ENCODE measurements at regions not wholly inside any gene's neighbourhood (a gene's known extent, or its start where the extent isn't known, plus 50 kb on each side); places are given as distances from the start of the nearest gene placed in this dataset.
"Not testable (repeated sequence)": the region's sequence is repeated elsewhere in the genome, so short reads cannot be mapped to it uniquely, and the experiment has no call there.

DNA sequence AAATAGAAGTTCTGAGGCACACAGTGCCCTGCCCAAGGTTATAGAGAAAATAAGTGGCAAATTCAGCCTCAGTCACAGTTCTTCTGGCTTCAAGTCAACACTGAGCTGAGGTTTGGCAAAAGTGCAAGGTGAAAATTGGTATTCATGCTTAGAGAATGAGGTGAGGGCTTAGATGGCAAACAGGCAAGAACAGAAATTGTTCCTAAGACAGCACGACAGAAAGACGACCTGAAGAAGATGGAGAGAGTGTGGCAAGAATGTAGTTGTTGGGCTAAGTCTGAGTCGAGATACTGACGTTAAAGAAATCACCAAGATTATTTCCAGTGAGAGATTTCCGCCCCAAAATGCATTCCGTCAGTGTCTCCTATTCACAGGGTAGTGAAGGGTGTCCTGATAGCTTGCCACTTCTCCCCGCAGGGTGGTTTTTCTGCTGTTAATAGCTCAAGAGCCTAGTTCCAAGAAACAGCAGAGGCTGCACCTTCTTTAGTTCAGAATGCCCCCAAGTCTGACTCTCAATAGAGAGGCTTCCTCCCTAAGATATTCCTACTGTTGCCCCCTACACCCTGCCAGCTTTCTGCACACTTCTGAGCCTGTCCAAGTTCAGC lies 260.8 kb upstream of the AMIGO2 start:
- DNase-seq: no peak

DNA sequence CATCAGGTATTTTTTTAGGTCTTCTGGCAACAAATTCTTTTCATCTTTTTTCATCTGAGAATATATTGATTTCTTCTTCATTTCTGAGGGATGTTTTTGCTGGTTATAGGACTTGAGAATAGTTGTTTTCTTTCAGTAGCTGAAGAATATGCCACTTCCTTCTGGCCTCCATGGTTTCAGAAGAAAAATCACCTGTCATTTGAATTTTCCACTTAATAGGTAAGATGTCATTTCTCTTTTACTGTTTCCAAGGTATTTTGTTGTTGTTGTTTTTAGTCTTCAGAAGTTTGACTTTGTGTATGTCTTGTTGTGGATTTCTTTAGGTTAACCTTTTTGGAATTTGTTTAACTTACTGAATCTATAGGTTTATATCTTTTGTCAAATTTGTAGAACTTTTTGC lies 257.8 kb upstream of the AMIGO2 start:
- DNase-seq: no peak

DNA sequence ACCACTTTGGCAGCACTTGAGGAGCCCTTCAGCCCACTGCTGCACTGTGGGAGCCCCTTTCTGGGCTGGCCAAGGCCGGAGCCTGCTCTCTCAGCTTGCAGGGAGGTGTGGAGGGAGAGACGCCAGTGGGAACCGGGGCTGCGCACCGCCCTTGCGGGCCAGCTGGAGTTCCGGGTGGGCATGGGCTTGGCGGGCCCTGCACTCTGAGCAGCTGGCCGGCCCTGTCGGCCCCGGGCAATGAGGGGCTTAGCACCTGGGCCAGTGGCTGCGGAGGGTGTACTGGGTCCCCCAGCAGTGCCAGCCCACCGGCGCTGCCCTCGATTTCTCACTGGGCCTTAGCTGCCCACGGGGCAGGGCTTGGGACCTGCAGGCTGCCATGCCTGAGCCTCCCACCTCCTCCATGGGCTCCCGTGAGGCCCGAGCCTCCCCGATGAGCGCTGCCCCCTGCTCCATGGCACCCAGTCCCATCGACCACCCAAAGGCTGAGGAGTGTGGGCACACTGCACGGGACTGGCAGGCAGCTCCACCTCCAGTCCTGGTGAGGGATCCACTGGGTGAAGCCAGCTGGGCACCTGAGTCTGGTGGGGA lies 253.6 kb upstream of the AMIGO2 start:
- DNase-seq: not testable (repeated sequence)

DNA sequence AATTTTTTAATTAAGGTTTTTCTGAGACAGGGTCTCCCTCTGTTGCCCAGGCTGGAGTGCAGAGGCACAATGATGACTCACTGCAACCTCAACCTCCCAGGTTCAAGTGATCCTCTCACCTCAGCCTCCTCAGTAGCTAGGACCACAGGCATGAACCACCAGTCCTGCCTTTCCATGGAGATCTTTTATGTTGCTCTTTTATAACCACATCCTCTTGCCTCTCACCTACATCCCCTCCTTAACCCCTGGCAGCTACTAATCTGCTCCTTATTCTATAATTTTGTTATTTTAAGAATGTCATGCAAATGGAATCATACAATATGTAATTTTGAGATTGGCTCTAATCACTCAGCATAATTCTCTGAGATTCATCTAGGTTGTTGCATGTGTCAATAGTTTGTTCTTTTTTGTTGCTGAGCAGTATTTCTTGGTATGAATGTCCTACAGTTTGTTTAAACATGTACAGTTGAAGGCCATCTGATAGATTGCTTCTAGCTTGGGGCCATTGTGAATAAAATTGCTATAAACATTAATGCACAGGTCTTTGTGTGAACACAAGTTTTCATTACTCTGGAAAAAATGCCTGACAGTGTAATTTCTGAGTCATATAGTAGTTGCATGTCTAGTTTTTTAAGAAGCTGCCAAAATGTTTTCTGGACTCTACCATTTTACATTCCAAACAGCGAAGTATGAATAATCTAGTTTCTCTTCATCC lies 249.2 kb upstream of the AMIGO2 start:
- no peak for DNase-seq

DNA sequence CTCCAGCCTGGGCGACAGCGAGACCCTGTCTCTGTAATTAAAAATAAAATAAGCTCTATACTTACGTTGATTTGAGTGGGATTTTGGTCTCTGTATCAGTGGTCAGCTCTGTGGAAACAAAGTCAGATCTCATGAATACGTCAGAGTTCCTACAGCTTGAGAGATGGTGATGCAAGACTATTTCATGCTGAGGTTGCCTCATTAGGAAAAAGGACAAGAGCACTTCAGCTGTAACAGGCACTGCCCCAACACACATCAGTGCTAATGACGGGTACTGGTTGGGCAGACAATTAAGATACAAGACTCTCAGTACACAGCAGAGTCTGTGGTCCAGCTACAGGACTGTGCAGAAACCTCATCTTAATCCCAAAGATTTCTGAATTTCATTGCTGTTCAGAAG lies 246.4 kb upstream of the AMIGO2 start:
- DNase-seq: no peak

DNA sequence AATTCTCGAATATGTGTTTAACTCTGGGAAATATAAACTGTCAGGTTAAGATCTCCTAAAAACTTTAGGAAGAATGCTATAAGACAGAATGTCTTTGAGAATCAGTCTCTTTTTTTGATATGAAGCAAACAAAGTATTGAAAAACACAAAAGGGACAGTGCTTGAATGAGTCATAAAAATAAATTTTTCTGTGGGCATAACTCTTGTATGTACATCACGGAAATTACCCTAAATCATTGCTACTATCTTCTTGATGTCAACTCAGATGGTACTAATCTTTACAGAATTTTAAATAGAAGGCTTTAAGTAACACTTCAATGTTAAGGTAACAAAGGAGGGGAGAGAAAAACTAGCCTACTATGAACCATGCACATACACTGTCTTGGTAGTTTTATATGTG lies 244.0 kb upstream of the AMIGO2 start:
- DNase-seq: no peak

DNA sequence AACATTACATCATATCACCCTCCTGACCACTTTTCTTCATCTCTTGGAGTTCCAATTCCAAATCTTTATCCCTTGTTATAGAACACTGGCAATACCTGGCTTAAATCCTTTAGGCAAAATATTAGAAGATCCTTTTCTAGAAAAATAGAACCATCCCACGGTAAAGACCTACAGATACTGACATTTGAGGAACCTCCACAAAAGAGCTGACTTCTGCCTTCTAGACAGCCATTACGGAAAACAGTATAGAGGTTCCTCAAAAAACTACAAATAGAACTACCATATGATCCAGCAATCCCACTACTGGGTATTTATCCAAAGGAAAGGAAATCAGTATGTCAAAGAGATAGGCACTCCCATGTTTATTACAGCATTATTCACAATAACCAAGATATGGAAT lies 241.7 kb upstream of the AMIGO2 start:
- no peak for DNase-seq

DNA sequence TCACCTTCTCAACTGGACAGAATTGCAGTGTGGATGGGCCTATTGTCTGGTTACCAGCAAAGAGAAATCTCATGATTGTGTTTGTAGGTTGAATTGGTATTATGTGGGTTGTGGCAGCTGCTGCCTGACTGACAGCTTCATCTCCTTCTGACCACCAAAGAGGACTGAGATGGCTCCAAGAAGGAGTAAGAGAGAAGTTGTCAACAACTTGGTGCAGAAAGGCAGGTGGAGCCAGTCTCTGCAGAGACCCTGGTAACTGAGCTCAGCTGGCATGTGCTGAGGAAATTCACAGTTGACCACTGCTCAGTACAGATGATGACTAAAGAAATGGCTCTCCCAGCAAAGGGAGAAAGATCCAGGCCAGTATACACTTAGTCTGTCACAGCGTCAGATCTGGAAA lies 240.0 kb upstream of the AMIGO2 start:
- no peak for DNase-seq

DNA sequence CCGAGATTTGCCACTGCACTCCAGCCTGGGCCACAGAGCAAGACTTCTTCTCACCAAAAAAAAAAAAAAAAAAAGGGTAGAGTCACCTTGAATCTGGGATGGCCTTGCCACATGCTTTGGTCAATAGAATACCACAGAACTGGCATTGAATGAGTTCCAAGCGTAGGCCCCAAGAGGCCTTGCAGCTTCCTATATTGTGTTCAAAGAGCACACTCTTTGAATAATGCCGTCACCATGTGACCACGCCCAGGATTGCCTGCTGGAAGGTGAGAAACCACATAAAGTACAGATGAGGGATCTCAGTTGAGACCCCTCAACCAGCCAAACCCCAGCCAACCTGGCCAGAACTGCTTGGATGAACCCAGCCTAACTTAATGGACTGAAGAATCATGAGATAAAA lies 239.2 kb upstream of the AMIGO2 start:
- DNase-seq: no peak

DNA sequence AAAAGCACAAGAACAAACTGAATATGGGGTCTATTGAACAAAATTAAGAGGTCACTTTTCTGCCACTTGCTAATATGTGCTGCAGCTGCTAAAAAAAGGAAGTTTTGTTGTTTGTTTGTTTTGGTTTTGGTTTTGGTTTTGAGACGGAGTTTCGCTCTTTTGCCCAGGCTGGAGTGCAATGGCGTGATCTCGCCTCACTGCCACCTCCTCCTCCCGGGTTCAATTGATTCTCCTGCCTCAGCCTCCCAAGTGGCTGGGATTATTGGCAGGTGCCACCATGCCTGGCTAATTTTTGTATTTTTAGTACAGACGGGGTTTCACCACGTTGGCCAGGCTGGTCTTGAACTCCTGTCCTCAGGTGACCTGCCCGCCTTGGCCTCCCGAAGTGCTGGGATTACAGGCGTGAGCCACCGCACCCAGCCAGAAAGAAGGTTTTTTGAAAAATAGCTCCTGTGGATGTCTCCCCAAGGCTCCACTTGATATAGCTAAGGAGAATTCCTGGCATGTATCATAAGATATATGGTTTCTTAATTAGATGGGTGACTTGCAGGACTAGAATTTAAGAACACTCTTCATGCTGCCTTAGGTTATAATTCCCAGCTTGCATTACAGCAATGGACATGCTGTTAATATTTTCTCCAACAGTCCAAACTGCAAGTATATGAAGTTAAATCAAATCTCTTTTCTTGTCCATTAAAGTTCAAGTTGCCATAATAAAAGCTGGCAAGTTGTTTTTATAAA lies 237.6 kb upstream of the AMIGO2 start:
- DNase-seq: no peak

DNA sequence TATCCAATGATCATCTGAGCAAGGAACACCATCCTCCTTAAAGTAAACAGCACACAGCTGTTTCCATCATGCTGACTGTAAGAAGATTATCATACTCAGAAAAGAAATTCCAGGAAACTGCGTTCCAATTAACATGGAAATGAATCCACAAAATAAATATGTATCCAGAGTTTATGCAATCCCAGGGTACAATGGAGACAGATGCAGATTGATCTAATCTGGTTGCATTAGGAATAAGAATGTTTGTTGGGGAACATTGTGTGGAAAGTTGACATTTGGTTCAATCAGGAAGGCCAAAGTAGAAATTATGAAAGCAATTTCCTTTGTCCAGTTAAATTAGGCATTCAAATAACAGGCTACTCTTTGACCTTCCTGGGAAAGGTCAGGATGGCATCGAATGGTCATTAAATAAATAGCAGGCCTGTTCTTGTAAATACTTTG lies 236.9 kb upstream of the AMIGO2 start:
- no peak for DNase-seq

DNA sequence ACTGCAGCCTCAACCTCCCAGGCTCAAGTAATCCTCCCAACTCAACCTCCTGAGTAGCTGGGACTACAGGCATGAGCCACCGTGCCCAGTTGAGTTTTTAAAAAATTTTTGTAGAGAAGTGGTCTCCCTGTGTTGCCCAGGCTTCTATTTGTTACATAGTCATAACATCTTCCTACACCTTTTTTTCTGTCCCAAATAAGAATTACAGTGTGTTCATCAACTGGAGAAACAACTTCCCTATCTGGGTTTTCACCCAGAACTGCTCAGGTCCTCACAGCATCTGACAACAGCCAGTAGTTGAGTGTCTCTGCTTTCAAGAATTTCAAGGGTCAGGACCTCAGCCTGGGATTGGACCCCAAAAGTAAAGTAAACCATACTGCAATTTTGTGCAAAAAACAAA lies 235.2 kb upstream of the AMIGO2 start:
- DNase-seq: no peak

DNA sequence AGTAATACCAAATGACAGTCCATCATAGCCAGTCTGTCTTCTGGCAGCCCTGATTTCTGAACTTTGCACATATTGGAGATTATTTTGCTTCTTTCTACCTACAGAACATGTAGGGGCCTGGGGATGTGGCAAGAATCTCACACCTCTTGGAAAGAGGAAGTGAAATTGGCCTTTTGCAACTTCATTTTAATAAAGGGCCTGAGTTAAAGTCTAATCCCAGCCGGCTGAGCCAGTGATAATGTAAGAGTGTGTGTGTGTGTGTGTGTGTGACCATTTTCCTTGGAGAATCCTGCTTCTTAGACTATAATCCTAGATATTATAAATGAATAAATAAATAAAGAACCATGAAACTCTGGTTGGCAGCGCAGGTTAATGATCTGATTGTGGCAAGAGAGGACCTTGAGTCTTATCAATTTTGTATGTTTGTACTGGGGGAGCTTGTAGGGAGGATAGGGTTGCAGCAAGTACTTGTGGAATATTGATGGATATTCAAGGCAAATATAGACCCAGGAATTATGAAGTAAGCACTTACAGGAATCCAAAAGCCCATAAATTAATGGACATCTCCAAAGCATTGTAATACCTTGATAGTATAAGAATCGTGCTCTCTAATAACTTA lies 233.2 kb upstream of the AMIGO2 start:
- DNase-seq: no peak

DNA sequence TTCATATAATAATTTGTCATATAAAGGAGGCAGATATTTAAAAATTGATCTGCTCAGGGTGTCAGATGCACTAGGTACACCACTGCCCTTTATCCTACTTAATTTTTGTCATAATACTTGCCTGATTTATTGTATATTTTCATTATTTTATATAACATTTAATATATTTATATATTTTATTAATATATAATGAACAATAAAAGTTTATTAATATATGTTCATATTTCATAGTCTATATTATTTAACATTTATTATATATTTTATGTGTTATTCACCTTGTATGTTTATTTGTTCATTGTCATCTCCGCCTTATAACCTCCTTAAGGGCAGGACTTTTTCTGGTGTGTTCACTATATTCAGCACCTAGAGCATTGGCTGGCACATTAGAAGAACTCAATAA lies 232.4 kb upstream of the AMIGO2 start:
- no peak for DNase-seq

DNA sequence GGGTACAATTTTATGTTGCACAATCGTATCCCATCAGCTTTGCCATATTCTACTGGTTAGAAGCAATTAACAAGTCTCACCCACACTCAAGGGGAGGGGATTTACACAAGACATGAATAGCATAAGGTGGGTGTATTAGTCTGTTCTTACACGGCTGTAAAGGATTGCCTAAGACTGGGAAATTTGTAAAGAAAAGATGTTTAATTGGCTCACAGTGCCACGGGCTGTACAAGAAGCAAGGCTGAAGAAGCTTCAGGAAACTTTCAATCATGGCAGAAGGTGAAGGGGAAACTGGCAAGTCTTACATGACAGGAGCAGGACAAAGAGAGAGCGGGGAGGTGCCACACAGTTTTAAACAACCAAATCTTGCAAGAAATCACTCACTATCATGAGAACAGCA lies 231.8 kb upstream of the AMIGO2 start:
- DNase-seq: no peak

DNA sequence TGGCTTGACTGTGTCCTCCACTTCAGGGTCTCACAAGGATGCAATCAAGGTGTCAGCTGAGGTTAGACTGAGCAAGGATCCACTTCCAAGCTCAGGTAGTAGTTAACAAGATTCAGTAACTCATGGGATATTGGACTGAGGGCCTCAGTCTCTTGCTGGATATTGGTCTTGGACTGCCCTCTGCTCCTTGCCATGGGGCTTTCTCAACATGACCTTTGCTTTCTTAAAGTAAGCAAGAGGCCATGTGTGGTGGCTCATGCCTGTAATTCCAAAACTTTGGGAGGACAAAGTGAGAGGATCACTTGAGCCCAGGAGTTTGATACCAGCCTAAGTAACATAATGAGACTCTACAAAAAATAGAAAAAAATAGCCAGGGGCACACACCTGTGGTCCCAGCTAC lies 231.3 kb upstream of the AMIGO2 start:
- DNase-seq: no peak

DNA sequence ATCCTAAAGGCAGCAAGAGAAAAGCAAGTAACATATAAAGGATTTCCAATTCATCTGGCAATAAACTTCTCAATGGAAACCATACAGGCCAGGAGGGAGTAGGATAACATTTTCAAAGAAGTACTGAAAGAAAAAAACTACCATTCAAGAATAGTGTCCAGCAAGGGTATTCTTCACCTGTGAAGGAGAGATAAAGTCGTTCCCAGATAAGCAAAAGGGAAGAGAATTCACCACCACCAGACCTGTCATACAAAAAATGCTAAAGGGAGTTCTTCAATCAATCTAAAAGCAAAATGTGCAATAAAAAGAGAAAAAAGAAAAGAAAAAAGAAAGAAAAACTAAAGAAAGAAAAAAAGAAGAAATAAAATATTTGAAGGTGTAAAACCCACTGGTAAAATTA lies 228.9 kb upstream of the AMIGO2 start:
- DNase-seq: no peak

DNA sequence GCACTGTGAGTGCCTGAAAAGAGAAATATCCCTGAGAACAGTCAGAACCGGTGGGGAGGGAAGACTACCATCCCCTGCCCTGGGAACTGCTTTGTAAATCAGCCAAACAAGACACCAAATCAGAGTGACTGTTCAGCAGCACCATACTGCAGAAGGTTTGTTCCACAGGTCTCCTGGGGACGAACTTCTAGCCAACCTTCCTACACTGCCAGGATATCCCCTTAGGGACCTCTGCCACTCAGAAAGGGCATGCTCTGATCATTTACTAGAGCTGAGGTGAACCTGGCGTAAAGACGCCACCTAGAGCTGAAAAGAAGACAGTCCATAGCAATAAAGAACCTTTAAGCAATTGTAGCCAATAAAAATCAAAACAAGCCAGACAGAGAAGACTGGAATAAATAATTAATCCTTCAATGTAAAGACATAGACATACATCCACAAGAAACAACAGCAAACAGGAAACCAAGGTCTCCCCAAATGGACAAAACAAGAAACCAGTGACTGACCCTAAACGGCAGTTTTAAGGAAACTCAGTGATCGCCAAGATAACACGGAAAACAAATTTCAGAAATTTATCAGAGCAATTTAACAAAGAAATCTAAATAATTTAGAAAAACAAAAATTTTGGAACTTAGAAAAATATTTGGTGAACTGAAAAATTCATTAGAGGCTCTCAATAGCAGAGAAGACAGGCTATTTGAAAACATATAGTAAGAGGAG lies 228.1 kb upstream of the AMIGO2 start:
- peak; percentile 32 to 38 for DNase-seq

DNA sequence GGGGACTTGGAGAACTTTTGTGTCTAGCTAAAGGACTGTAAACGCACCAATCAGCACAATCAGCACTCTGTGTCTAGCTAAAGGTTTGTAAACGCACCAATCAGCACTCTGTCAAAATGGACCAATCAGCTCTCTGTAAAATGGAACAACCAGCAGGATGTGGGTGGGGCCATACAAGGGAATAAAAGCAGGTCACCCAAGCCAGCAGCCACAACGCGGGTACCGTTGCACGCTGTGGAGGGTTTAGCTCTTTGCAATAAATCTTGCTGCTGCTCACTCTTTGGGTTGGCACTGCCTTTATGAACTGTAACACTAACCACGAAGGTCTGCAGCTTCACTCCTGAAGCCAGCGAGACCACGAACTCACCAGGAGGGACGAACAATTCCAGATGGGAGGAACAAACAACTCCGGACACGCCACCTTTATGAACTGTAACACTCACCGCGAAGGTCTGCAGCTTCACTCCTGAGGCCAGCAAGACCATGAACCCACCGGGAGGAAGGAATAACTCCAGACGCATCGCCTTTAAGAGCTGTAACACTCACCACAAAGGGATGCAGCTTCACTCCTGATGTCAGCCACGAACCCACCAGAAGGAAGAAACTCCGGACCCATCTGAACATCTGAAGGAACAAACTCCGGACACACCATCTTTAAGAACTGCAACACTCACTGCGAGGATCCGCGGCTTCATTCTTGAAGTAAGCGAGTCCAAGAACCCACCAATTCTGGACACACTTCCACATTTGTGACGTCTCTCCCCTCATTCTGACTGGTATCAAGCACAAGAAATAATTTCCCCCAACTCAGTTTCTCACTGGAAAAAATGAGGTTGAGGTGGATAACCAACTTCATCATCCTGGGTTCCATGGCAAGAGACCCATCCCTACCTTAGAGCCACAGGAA lies 227.3 kb upstream of the AMIGO2 start:
- DNase-seq: peak; percentile 63 to 70

DNA sequence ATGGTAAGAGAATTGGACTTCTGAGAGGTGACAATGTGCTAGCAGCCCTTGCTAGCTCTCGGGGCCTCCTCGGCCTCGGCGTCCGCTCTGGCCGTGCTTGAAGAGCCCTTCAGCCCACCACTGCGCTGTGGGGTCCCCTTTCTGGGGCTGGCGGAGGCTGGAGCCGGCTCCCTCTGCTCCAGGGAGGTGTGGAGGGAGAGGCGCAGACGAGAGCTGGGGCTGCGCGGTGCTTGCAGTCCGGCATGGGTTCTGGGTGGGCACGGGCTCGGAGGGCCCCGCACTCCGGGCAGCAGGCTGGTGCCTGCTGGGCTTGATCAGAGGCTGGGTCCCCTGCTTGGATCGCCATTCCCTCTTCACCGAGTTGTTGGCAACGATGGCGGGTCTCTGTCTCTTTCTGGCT lies 226.4 kb upstream of the AMIGO2 start:
- no peak for DNase-seq

DNA sequence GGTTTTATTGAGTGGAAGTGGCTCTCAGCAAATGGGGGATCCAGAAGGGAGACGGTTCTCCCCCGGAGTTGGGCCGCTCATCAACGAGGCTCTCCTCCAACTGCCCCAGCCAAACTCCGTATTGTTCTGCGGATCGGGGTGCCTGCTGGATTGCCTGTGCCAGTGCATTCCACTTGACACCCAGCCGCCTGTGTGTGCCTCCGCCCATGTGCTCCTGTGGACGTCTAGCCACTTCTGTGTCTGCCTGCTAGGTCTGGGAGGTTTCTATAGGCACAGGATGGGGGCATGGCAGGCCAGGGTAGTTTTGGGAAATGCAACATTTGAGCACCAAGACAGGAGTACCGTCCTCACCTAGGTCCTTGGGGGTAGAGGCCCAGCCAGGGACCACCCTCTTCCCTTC lies 225.7 kb upstream of the AMIGO2 start:
- DNase-seq: no peak
